CD4-positive, alpha-beta T cell treated with Interleukin-4 for 4 hours (primary cell): ENCODE measurements at regions not wholly inside any gene's neighbourhood (a gene's known extent, or its start where the extent isn't known, plus 50 kb on each side); places are given as distances from the start of the nearest gene placed in this dataset.

Source experiments
- DNase-seq: peaks from one replicate; pipeline ENCODE4 v3.0.0-alpha.2; 2020

- no peak for DNase-seq
These were observed 50.7 kb upstream of the SPATA12 start for GRCh38 chr3:57009802-57010201.

- DNase-seq, result no peak
These were observed 51.1 kb upstream of the SPATA12 start for GRCh38 chr3:57009367-57009766.

DNA sequence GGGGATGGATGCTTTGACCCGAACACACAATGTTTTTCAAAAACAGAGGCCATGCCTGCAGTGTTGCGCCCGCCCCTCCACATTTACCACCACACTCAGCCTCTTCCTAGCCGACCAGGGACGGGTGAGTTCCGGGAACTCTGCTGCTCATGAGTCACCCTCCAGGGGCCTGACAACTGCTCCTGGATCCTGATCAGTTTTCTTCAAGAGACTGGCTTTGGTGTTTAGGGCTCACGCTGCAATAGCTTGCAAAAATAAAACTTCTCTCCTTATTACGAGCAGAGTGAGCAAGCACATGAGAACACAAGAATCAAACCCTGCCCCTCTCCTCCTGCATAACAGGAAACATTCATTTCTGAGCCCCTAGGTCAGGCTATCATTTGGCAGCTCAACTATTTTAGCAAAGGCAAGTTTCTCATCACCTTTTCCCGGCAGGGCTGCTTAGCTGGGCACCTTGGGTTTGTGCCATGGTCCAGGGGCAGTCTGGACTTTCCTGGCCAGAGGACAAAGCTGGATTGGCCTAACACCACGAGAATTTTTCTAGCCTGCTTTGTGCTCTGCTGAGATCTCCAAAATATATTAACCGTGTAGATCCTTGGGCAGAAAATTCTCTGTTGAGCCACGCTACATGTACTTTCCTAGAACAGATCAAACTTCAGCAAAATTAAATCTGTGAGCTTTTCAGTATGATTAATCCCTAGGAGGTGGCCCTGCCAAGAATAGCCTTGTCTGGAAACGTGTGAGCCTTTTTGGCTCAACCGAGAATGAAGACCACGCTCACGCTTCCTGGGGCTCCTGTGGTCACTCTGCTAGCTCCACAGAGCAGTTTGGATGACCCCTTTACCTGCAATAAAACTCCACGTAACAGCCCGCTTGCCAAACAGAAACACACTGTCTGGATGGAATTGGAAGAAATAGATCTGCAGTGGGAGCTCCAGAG lies 52.7 kb upstream of the SPATA12 start:
- no peak for DNase-seq

DNA sequence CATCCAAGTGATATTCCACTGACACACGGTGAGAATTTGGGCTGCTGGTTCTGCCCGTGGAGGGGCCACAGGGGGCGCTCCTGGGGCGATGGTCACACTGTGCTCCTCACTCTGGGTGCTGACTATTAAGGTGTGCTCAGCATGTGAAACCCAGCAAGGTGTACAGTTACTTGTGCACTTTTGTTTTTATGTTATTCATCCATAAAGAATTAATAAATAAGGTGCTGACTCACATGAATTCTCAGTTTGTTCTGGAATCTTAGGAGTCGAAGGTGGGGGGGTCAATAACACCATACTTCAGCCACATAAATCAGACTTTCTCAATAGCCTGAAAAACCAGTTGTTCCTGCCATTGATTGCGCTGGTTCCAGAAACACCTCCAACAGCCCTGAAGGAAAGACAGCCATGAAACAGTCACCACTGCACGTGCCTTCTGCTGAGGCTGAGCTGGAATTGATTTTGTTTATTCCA lies 53.5 kb upstream of the SPATA12 start:
- no peak for DNase-seq

- DNase-seq, result no peak
These were observed 54.2 kb upstream of the SPATA12 start for GRCh38 chr3:57006179-57006657.

GRCh38 chr3:57004229-57004628 lies 56.2 kb upstream of the SPATA12 start:
- DNase-seq, result no peak

DNA sequence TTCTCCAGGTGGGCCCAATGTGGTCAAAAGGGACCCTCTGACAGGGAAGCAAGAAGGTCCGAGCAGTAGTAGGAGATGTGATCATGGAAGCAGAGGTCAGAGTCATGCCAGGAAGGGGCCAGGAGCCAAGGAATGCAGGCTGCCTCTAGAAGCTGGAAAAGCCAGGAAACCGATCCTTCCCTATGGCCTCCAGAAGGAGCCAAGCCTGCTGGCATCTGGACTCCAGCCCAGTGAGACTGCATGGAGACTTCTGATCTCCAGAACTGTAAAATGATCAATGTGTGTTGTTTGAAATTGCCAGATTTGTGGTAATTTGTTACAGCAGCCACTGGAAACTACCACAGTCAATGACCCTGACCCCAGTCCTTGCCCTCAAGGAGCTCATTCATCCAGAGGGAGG lies 56.8 kb upstream of the SPATA12 start:
- no peak for DNase-seq

DNA sequence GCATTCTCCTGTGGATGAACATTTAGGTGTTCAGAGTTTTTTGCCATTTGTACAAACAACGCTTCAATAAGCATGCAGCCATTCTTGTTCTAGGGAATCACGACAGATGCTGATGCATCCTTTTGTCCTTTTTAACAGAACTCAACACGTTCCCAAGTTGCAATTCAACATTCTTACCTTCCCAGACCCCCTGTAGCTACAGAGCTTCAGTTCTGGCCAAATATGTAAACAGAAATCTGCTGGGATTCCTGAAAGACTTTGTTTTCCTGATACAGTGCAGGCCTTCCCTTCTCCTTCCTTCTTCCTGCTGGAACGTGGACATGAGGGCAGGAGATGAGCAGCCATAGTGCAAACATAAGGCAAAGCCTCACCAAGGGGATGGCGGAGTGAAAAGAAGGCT lies 59.1 kb upstream of the SPATA12 start:
- no peak for DNase-seq

- DNase-seq, result no peak
These were observed 60.5 kb upstream of the SPATA12 start for GRCh38 chr3:57000012-57000411.

DNA sequence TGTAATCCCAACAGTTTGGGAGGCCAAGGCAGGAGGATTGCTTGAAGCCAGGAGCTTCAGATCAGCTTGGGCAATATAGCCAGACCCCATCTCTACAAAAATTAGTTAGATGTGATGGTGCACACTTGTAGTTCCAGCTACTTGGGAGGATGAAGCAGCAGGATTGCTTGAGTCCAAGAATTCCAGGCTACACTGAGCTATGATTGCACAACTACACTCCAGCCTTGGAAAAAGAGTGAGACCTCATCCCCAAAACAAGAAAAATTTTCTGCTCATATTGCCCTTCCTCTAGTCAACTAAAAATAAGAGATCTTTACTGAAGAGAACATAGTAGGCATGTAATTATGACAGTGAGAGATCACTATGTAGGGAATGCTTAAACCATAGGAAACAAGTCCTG lies 60.9 kb upstream of the SPATA12 start:
- no peak for DNase-seq

GRCh38 chr3:56998076-56998529 lies 62.4 kb upstream of the SPATA12 start:
- DNase-seq, result no peak

DNA sequence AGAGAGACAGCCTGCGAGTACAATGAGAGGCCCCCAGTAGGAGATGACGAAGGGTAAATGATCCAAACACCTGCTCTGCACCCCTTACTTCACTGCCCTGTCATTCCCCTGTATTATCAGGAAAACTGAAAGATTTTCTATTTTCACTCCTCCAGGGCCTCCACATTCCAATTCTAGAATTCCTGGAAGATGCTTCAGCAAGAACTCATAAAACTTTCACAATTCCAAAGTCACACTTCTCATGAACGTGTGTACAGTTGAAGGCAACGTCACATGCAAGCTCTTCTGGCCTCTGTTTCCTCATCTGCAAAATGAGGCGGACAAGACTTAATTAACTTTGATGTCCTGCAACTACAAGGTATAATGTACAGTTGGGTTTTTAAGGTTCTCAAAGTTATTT lies 62.8 kb upstream of the SPATA12 start:
- no peak for DNase-seq

- DNase-seq, result no peak
These were observed 63.4 kb upstream of the SPATA12 start for GRCh38 chr3:56997041-56997440.

- no peak for DNase-seq
These were observed 66.1 kb upstream of the SPATA12 start for GRCh38 chr3:56994391-56994790.

GRCh38 chr3:56990641-56991015 lies 69.8 kb upstream of the SPATA12 start:
- no peak for DNase-seq

DNA sequence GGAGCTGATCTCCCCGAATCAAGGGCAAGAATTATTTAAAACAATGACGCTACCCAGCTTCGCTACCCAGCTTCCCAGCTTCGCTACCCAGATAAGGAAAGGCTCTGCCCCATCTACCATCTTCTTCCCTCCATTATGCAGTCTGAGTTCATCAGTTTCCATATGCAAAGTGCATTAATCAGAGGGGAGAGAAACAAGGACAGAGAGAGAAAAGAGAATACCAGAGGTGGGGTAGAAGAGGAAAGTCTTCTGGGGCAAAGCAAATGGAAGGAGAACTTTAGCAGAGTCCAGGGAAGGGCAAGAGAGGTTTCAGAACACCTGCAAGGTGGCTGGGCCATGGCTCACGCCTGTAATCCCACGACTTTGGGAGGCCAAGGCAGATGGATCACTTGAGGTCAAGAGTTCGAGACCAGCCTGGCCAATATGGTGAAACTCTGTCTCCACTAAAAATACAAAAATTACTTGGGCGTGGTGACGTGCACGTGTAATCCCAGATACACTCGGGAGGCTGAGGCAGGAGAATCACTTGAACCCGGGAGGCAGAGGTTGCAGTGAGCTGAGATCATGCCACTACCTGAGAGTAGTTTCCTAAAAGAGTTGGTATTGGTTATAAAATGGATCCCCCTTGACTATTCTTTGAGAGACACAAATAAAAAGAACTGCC lies 70.4 kb upstream of the SPATA12 start:
- DNase-seq, result no peak

DNA sequence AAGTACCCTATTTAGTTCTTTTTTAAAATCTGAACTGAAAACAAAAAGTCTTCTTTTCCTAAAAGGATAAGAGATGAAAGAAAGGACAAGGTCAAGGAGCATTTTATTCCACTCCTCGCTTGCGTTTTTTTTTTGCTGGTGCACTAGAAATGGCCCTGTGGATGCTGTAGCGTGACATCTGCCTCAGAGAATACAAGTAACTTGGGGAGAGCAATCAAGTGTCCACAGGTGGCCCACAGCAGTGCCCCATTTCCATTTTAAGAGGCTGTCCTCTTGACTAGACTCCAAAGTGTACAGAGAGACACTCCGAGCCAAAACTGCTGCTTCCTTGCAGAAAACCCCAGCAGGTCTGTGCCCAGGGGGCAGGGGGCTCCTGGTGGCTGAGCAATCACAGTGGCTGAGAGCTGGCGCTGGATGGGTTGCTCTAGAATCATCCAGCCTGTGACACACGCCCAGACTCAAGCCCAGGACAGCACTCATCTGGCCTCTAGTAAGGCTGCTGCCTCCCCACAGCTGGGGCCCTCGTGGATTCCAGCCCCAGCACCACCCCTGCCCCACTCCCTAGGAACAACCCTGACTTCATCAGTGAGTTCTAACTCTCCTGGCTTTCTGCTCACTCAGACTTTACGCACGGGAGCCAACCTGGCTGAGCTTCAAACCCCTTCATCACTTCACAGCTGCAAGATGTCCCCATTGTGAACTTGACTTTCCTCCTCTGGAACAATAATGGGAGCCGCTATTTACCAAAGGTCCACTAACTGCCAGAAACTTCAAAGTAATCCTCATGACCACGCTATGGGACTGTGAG lies 71.1 kb upstream of the SPATA12 start:
- DNase-seq, result no peak

DNA sequence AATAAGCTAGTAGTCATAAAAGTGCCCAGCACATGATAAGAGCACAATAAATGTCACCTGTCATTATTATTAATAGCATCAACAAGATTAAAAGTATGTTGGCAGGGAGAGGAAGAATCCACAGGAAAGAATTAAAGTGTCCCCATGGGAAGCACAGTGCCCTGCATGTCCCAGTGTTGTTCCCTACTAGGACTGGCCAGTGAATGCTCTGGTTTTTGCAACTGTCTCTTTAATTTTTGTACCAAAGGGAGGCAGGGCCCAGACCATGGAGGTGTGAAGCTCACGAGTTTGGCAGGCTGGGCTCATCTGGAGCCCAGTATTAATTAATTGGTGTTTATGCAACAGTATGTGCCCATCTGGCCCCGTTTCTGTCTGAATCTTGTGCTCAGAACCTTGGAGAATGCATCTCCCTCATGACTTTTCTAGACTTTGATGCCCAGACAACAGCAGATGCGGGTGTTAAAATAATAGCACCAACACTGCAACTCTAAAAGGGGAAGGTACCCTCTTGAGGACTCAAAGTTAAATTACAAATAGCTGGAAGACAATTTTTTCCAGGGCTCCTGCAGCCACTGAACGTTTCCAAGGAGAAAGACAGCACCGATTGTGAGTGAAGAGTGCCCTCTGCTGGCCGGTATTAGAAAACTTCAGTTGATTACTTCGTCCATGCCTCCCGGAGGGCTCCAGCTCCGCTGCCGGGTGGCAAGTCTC lies 71.9 kb upstream of the SPATA12 start:
- DNase-seq, result peak; percentile 71

DNA sequence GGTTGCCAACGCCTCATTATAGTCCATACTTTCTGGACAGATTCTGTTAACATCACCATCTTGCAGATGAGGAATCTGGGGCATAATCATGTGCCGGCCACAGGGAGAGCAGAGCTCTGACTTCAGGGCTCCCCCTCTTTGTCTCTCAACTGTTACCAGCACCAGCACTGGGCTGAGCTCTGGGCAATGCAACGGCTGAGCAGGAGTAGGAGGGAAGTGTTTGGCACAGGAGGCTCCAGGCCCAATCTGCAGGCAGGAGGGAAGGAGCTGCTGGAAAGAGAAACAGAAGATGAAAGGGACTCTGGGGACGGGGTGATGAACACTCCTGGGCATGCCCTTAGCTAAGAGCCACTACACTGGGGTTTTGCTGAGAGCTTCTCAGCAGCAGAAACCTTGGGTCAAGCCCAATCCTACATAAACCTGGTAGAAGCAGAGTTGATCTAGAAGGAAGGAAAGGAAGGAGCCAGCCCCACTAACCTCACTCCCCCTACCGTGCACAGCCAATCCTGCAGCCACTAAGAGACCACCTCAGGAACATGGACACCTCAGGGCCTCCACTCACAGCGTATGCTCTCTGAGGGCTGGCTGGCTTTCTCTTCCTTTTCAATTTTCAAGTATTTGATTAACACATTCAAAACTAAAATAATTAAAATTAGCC lies 73.1 kb upstream of the SPATA12 start:
- DNase-seq, result no peak

DNA sequence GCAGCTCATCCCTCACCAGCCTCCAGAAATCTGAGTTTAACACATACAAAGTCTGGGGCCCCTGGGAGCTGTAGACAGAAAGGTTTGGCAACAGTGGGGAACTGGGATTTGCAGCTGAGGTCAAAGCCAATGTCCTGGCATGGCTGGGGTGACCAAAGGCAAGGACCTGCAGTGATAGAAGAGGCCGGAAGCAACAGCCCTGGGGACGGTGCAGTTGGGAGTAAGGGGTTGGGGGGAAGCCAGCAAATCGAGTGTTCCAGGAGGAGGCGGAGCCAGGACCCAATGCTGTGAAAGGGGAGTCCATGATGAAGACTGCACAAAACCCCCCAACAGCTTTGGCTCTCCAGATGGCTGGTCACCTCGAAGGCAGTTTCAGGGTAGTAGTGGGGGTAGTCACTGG lies 74.1 kb upstream of the SPATA12 start:
- DNase-seq, result no peak

DNA sequence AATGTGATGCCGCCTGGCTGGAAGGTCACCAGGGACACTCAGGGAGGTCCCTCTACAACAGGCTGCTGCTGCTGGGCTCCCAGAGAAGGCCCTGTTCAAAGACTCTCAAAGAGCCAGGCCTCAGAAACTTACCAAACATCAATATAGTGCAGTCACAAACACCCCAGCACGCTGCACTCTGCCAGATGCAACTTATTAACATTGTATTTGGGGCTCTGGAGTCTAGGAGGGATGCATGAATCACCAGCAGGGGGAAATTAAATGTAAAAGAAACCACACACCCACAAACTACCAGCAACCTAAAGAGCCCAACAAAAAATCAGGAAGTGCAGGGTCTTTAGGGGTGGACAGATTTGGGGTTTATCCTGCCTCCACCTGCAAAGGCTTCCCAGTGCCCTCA lies 74.6 kb upstream of the SPATA12 start:
- peak; percentile 34 for DNase-seq

DNA sequence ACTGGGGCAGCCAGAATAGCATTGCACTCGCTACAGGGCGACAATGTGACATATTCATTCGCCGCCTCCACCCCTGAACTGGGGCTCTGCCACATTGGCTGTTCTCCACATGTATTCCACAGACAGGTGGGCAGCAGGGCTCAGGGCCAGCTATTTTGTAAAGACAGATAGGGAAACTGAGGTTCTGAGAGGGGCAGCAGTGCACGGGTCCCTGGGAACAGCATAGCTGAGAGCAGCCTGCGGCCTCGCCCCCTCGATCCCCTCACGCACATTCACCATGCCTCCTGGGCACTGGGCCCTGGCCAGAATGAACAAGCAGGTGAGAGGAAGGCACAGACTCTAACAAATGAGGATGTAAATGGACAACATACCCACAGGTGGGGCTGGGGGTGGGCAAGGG lies 75.0 kb upstream of the SPATA12 start:
- no peak for DNase-seq
